Inferior parietal cortex (tissue), 1 donor: ENCODE measurements at regions not wholly inside any gene's neighbourhood (a gene's known extent, or its start where the extent isn't known, plus 50 kb on each side); places are given as distances from the start of the nearest gene placed in this dataset.

Experiments
- DNase-seq: peaks from one replicate; pipeline ENCODE4 v3.0.0-alpha.2; 2016; ENCODE audit errors: extremely low spot score

DNA sequence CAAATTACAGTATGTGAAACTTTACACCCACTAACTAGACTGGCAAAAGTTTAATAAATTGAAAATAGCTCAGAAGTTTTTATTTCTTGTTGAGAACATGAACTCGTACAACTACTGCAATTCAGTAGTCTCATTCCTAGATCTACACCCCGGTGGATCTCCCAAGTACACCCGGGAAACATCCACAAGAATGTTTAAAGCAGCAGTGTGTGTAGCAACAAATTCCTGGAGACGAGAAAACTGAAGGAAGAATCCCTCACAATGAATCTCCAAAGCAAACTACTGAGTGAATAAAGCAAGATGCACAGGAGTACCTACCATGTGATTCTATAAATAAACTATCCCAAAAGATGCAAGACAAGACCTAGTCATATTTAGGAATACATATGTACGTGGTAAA lies 954.0 kb upstream of the MAP3K7 start:
- no peak for DNase-seq

DNA sequence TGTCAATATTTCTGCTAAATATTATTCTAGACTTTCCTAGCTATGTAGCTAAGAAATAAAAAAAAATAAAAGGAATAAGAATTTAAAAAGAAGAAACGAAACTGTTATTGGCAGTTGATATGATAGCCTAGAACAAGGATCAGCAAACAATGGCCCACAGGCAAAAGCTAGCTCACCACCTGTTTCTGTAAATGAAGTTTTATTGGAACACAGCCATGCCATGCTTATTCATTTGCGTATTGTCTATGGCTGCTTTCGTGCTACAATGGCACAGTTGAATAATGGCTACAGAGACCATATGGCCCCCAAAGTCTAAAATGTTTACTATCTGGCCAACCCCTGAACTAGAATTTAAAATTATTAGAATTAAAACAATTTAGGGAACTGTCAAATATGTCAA lies 952.6 kb upstream of the MAP3K7 start:
- DNase-seq = no peak

DNA sequence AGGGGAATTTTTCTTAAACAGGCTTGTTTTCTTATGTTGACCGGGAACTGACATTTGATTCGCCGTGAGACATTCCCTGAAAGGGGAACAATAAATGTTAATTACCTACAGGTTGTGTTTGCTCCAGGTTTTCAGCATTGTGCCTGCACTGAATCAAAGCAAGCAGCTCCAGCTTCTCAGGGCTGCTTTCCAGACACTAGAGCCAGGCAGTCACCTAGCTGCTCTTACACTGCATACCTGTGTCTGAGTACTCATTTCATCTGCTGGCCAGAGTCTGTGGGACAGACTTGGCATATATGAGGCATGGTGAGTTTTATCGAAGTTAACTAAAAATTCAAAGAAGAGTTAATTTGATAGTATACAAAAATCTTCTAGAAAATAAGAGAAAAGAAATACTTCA lies 951.8 kb upstream of the MAP3K7 start:
- no peak for DNase-seq

DNA sequence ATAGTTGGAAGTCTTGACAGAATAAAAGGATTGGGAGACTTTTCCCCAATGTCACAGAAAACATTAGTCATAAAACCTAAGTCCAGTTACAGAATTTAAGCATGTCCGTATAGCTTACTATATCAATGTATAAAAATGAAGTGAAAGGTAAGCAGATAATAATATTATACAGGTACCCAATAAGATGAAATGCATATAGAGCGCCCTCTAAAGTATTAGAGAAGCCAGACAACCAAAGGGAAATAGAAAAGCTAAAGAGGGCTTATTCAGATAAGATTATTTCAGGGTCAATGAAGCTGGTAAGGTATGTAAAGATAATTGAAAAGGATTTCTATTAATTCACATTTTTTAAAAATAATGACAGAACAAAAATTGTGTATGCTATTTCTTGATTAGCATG lies 947.7 kb upstream of the MAP3K7 start:
- DNase-seq = no peak

DNA sequence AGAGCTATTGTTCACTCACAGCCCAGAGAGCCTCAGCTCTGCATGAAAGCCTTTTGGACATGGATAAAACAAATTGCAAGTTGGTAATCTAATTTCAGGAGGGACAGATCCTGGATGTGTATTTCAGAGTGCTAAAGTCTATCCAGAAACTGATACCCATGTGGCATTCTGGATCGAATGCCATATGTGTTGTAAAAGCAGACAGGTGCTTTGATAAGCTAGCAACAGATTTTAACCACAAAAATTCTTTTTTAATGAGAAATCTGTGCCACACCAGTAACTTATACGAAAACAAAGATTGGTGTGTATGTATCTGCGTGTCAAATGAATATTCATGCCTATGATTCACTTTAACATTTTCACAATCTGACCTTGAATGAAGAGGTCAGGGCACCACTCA lies 936.6 kb upstream of the MAP3K7 start:
- no peak for DNase-seq

DNA sequence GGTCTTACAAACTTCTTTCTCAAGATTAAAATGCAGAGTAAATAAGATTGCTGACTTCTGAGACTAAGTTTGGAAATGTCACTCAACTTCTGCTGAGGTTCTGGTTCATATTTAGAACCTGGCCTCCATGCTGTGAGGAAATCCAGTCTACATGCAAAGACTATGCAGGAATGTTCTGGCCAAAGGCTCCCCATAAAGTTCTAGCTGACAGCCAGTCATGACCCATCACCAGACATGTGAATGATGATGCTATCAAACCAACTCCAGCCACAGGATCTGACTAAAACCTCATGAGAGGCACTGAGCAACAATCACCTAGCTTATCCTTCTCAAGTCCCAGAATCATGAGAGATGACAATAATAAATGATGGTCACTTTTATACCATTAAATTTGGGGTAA lies 935.1 kb upstream of the MAP3K7 start:
- no peak for DNase-seq

DNA sequence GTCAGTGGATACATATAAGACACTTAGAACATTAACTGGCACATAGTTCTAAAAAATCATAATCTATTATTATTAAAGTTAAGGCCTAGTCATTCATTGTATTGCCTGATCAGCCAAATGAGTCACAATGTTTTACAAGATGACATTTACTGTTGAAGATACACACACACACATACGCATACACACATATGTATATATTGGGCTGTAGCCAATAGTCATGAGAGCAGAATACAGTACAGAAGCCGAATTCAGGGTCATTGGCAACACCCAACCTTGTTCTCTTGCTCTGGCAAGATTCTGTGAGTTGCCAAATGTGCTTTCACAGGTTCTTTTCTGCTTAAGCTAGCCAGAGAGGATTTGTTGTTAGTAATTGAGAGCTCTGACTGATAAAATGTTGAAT lies 922.8 kb upstream of the MAP3K7 start:
- no peak for DNase-seq

DNA sequence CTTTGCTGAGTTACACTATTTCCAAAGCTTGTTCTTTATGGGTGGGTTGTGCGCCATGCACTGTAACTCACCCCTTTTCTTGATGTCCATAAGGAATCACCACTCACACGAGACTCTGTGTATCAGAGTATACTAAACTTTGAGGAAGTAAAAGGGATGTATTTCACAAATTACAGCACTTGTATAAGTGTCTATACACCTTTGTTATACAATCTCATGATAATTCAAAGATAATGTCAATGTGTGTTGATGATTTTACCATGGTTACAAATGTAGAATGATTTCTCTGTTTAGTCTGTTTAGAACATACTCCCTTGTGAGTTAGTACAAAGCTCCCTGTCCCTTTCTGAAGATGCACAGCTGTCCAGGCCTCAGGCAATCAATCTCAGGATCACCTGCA lies 922.2 kb upstream of the MAP3K7 start:
- DNase-seq = no peak

DNA sequence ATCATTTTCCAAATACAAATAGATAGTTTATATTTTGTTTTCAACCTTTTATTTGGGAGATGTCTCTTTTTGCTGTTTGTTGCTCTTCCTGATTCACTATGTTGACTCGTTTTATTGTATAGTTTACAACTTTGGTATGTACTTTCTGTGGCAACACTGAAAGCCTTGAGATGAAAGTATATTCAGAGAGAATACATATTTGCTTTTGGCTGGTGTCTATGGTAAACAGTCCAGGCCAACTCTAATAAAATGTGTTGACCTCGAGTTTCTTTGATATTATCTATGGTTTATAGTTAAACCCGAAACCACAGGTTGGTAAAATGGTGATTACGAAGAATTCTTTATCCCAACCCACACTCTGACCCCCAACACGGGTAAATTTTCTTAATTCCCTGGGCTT lies 919.6 kb upstream of the MAP3K7 start:
- no peak for DNase-seq

DNA sequence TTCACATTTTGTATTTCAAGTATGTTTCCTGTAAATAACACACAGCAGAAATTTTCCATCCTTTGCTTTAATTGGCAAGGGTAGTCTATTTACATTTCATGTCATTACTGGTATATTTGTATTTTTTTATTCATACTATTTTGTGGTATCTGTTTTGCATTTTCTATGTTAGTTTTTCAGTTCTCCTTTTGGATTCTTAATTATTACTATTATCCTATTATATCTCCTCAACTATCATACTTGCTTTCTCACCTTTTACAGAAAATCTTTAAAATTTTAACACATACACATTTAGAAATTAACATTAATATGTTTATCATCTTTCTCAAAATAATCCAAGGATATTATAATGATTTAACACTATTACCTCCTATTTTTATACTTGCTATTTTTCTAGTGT lies 918.3 kb upstream of the MAP3K7 start:
- no peak for DNase-seq

DNA sequence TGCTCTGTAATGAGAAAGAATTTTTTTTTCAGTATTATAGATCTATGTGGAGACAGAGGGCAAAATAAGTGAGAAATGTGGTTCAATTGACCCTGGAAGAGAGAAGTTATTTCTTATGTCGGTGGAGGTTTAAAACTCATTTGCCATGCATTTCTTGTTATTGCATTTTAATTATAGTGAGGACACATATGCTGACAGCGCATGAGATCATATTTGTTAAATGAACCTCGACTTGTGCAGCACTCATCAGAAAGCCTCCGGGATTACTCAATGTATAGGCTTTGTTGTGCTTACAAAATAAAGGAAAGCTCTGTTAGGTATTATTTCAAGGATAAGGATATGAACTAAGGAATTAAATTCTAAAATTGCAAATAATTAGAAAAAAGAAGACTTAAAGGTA lies 915.1 kb upstream of the MAP3K7 start:
- no peak for DNase-seq

DNA sequence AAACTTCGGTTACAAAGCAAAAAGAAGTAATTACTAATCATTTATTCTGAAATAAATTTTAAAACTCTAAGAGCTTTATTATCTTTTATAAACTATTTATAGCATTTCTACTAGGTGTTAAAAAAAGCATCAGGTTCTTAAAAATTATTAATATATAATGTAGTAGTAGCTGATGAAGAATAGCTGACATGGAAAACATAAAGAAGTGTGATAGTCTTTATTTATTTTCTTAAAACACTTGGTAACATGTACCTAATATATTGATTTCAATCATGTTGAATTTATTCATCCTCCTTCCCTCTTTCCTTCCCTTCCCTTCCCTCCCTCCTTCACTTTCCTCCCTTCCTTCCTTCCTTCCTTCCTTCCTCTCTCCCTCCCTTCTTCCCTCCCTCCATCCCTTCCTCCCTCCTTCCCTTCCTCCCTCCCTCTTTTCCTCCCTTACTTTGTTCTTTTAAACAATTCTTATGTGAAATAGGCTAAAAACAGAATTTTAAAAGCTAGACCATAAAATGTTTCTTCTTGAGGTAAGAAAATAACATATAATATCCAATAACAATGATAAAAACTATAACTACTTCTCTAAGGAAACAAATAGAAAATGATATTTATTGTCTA lies 913.9 kb upstream of the MAP3K7 start:
- DNase-seq = no peak

DNA sequence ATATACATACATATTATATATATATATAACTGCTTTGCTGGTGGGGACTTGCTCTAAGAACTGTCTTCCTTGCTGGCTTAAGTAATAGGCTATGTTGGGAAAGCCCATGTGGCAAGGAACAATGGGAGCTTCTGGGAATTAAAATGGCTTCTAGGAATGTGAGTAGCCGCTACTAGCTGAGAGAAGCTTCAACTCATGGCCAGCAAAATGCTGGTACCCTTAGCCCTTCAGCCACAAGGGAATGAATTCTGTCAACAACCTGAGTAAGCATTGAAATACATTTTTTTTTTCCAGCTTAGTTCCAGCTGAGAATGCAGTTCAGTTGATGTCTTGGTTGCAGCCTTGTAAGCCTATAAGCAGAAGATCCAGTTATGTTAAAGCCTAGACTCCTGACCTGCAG lies 911.7 kb upstream of the MAP3K7 start:
- no peak for DNase-seq

DNA sequence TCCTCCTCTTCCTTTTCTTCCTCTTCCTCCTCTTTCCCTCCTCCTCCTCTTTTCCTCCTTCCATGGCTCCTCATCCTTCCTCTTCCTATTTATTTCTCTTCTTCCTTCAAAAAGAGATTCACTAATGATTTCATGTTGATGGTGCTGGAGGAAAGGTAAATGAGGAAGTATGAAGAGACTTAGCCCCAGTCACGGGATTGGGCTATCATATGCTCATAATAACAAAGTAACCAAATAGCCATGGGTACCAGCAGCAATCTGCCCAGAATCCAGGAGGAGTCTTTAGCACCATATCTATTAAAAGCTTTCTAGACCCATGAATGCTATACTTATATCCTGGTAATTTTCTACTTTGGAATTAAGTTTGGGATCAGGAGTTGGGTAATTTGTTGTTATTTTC lies 910.9 kb upstream of the MAP3K7 start:
- DNase-seq = no peak

DNA sequence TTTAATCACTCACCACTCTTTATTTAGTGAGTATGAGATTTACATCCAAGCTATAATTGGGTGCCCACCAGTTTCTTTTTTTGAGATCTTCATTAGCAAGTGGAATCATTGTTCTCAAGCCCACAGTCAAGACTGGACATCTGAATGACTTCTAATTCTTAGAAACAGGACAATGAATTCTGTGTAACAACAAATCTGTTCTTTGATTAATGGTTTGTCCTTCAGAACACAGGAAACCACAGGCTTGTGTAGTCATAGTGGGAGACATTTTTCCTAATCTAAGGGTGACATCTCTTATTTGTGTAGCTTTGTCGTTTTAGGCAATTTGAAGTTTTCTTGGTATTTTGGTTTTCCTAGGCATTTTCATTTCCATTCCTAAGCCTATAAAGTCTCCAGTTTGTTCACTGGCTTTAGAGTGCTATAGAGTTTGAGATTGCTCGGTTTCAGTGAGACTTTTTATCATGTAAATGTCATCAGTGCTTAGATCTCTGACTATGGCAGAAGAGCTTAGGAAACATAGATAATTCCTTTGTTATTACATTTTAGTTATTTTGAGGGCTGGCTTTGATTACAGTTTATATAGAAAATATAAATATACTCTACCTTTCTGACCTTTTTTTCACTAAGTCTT lies 903.9 kb upstream of the MAP3K7 start:
- no peak for DNase-seq

DNA sequence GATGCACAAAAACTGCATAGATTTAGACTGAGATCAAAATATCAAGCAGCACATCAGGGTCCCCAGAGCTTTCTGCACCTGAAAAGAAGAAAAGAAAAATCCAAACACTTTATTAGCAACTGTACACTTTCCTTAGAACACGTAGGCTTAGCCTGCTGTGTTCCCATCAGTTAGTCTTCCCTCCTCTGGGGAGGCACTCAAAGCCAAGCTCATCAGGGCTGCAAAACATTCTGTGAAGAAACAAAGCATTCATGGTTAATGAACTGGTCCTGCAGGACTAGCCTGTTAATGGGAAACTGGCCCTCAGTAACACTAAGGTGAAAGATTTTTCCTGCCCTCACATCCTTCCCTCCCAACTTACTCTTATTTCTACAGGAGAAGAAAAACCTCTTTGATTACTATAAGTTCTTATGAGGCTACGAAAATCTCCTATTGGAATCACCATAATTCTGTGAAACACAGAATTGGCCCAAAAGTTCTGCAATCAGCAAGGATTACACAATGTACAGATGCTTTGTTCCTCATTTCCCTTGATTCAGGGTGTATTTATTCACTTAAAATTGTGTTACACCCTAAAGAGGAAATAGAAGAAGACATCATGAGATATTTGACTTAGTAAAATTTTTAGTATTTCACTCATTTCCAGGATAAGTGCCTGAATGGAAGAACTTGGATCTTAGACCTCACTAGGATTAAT lies 901.0 kb upstream of the MAP3K7 start:
- no peak for DNase-seq

DNA sequence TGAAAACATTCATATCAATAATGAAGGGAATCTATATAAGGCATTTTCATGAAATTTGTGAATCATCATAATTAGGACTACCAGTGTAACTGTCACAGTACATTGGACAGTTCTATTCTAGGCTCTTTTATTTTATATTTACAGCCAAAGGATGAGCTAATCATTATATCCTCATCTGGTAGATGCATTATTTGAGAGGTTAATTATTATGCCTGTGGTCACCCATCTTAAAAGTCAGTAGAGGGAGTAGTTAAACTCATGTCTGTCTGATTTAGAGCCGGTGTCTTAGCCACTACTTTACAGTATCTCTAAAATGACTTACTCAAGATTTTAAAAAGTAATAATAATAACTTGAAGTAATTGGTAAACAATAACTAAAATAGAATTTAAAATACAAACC lies 899.3 kb upstream of the MAP3K7 start:
- no peak for DNase-seq

DNA sequence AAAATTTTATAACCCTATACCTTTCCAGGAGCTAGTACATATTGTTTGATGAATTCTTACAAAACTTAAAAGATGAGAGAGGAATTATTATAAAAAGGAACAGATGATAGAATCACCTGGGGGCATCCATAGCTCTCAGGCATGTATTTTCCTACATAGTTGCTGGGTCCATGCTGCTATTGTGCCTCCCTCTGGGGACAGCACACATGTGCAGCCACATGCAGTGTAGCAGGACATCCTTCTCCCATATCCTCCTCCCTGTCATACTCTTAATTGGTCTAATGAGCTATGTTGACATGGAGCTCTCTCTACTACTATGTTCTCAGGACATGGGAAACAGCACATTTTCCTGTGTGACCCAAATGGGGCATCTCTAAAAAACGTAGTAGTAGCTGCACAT lies 898.2 kb upstream of the MAP3K7 start:
- no peak for DNase-seq

DNA sequence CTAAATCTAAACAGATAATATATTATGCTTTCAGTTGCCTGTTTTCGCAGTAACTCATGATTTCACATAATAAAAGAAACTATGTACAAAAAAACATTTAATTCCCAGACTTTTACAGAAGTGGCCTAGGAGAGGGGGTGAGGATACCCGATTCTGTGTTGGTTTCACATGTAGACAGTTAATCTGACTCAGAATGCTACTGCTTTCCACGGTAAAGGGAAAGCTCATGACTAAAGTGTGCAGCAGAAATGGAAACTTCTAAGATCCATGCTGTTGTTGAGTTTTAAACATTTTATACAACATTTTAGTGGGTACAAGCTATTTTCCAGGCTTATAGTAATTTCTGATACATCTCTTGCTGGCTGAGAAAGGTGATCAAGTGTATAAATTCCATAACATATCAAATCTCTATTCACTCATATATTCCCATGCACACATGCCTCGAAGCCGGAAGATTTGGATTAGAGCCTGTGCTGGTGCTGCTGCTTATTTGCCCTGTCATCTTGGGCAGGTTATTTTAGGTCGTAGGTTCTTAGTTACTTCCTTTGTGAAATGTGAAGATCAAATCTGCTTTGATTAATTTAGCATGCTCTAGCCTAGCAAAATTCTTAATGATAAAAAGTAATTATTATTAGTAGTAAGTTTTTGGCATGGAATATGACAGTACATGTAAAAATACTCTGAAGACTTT lies 896.7 kb upstream of the MAP3K7 start:
- DNase-seq = no peak

DNA sequence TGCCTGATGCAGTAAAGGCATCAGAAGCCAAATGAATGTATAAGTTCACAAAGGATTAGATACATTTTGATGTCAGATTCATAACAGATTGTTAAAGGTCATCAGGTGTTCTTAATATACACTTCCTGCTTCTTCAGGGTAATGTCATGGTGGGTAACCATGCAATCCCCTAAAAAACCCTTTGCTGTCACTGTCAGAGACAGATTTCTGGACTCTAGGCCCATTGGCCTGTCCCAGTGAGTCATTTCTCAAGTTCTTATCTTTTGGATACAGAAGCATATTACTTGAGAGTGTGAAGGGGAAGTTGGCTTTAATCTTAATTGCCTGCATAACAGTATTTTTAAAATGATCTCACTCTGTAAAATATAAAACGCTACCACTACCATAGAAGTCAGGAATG lies 895.6 kb upstream of the MAP3K7 start:
- DNase-seq = no peak

DNA sequence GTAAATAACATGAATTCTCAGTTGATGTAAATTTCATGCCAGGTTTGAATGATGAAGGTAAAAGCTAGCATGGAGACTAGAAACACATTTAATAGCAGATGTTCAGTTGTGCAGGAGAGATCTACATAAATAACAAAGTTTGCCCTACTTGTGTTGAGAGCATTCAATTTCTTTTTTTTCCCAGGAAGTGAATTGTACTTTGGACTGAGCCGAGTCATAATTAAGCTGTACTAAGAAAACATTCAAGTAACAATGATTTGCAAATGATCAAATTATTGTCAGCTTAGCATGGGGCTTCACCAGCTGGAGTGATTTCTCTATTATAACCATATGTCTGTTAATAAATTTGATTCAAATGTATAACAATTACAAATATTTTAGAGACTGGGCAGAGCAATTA lies 893.5 kb upstream of the MAP3K7 start:
- DNase-seq = no peak

DNA sequence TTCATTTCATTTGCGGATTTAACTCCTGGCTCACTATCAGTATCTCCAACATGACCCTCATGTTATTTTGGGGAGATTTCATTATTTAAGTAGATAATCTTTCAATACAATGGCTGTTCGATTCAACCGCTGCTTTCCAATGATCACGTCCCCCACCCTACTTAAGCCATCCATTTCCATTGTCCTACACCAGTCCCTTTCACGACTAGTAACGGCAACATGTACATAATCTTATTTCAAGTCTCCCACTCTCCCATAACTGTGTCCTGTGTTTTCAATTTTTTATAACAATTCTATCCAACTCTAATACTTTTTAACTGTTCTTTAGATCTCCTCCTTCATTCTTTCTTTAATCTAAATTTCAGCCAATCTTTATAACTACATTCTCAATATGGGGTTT lies 890.8 kb upstream of the MAP3K7 start:
- no peak for DNase-seq

DNA sequence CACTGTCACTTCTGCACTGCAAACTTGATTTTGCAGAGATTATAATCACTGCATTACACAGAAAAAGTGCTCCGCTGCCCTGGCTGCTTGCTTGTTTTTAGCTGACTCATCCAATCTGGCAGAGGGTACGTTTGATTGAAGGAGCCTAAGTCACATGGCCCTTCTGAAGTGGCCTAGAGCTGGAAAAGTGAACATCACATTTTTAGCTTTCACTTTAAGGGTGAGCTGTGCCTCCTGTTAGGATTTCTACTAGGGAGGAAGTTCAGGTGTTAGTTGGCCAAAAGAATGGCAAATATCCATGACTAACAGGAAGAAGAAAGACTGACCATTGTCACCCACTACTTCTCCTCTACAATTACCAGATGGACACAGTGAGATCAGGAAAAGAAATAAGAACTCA lies 889.1 kb upstream of the MAP3K7 start:
- DNase-seq = peak; percentile 10
